Spleen (tissue), 11 donors: ENCODE measurements at regions not wholly inside any gene's neighbourhood (a gene's known extent, or its start where the extent isn't known, plus 50 kb on each side); places are given as distances from the start of the nearest gene placed in this dataset.

Experiments used
- DNase-seq: peaks from one replicate; pipeline ENCODE4 v3.0.0-alpha.2; 2020
- H3K27ac ChIP-seq, 8 donors: fragments of 200-600 bp; sonication (generic) in 7 of 8; 1 replicate in 4 of 8; 2 replicates in 4 of 8; pipeline versions ENCODE4 v1.5.0 to v1.8.0; 2016 to 2021; ENCODE audit warnings: inconsistent platforms in 4 of 8, mild to moderate bottlenecking in 4 of 8, moderate library complexity in 1 of 8
- H3K27me3 ChIP-seq, 7 donors: fragments of 200-600 bp; sonication (generic) in 6 of 7; replicated peaks in 1 of 7; 1 replicate in 4 of 7; 2 replicates in 3 of 7; pipeline versions ENCODE4 v1.5.0 to v1.8.0; 2016 to 2021; ENCODE audit warnings: inconsistent platforms in 3 of 7, mild to moderate bottlenecking in 1 of 7
- H3K36me3 ChIP-seq, 6 donors: fragments of 200-600 bp; sonication (generic) in 5 of 6; 1 replicate in 4 of 6; 2 replicates in 2 of 6; pipeline versions ENCODE4 v1.5.0 to v1.8.0; 2016 to 2021; ENCODE audit warnings: inconsistent platforms in 2 of 6
- H3K4me1 ChIP-seq, 6 donors: fragments of 200-600 bp; sonication (generic) in 5 of 6; 1 replicate in 3 of 6; 2 replicates in 3 of 6; pipeline versions ENCODE4 v1.5.0 to v1.8.0; 2016 to 2021; ENCODE audit warnings: inconsistent platforms in 3 of 6
- H3K4me3 ChIP-seq, 8 donors: fragments of 200-600 bp; sonication (generic) in 7 of 8; 1 replicate in 4 of 8; 2 replicates in 4 of 8; pipeline versions ENCODE4 v1.5.0 to v1.8.0; 2016 to 2021; ENCODE audit warnings: inconsistent platforms in 4 of 8, mild to moderate bottlenecking in 4 of 8, moderate library complexity in 2 of 8
- H3K9me3 ChIP-seq, 8 donors: fragments of 200-600 bp; sonication (generic) in 7 of 8; 1 replicate in 4 of 8; 2 replicates in 4 of 8; pipeline versions ENCODE4 v1.5.0 to v1.8.0; 2016 to 2021; ENCODE audit warnings: inconsistent platforms in 4 of 8
- POLR2A ChIP-seq, 3 donors: fragments of 450-650 bp; IDR thresholded peaks; one replicate each; pipeline ENCODE4 v1.5.1; 2017; ENCODE audit warnings: antibody characterized with exemption in 3 of 3, mild to moderate bottlenecking in 1 of 3
- POLR2AphosphoS5 ChIP-seq, 3 donors: sonication (generic); formaldehyde crosslinking; IDR thresholded peaks; one replicate each; pipeline ENCODE4 v1.5.1; 2017; ENCODE audit warnings: antibody characterized with exemption in 3 of 3
- WGBS, 5 donors: extraction: QIAGEN DNeasy Blood & Tissue Kit in 3 of 5; methylation state at CpG; one replicate each; pipeline versions ENCODE4 v1.1.5 to v1.1.7; 2013 to 2018; 5-methylcytosine and 5-hydroxymethylcytosine counted together
- intact Hi-C: fragments of 100-400 bp; cut with DNase I; formaldehyde crosslinking; loops from one replicate; pipeline ENCODE4 v1.15.0; 2023; ENCODE audit warnings: low total_unique reads
- TF ChIP-seq, protein P1 (sequence below), 11 experiments: fragments of 200-600 bp in 7 of 11; fragments of 450-650 bp in 4 of 11; sonication (generic) in 4 of 11; IDR thresholded peaks in 8 of 11; conservative IDR thresholded peaks in 3 of 11; 1 replicate in 7 of 11; 2 replicates in 4 of 11; pipeline versions ENCODE4 v1.4.0 to v1.8.0; 2016 to 2021; ENCODE audit warnings: antibody characterized with exemption in 11 of 11, inconsistent platforms in 4 of 11, mild to moderate bottlenecking in 1 of 11
- donor health status: healthy with polysubstance abuse.
- donor health status: DM: no; HTN: no; CAD: no; lungs with moderate emphysema.
- donor health status: DM: no; HTN: no; CAD: no.
- donor health status: Bipolar disorder and iron deficiency.
- donor health status: healthy.
- donor health status: DM: no; HTN: no; CAD: no.
- donor health status: DM: yes; HTN: yes; CAD: no.

DNA sequence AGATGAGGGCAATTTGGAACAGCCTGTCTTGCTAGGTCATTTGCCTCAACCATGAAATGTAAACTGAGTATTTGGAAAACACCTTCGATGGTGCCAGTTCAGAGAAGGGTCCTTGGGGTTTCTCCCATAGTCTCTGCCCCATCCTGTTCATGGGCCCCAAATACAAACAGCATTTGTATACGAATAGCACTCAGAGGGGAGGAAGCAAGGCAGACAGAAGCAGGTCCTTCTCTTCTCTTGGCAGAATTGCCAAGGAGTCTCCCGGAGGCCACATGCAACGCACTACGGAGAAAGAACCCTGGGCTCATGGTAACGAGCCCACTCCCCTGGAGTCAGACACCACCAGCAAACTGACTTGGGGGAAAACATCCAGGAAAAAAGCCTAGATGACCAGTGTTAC, 162.1 kb downstream of the RAB11FIP2 start:
- DNase-seq = no peak
- Histone ChIP-seq H3K4me3 (no peak overlapping the region), H3K4me1 (no peaks in the 10 kb centered on the region), H3K36me3 (no peaks in the 10 kb centered on the region), H3K9me3 (no peaks in the 10 kb centered on the region), H3K27ac (no peak overlapping the region), H3K27me3 (peaks cover 0 to 32% (median 0%) of the 10 kb centered on the region in 7 donors)
- 50 to 64% (median 63%) methylated on average over 6 of the region's 6 CpGs for WGBS, 5 donors
- intact Hi-C loops = no loop called here
- no peak for TF ChIP-seq POLR2AphosphoS5 (IDR thresholded peaks at IDR 0.05)
- TF ChIP-seq, protein P1, sequence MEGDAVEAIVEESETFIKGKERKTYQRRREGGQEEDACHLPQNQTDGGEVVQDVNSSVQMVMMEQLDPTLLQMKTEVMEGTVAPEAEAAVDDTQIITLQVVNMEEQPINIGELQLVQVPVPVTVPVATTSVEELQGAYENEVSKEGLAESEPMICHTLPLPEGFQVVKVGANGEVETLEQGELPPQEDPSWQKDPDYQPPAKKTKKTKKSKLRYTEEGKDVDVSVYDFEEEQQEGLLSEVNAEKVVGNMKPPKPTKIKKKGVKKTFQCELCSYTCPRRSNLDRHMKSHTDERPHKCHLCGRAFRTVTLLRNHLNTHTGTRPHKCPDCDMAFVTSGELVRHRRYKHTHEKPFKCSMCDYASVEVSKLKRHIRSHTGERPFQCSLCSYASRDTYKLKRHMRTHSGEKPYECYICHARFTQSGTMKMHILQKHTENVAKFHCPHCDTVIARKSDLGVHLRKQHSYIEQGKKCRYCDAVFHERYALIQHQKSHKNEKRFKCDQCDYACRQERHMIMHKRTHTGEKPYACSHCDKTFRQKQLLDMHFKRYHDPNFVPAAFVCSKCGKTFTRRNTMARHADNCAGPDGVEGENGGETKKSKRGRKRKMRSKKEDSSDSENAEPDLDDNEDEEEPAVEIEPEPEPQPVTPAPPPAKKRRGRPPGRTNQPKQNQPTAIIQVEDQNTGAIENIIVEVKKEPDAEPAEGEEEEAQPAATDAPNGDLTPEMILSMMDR (IDR thresholded peaks at IDR 0.05 in 8 of 11, conservative IDR thresholded peaks at IDR 0.05 in 3 of 11) = no peak
- TF ChIP-seq POLR2A (IDR thresholded peaks at IDR 0.05) = no peak

DNA sequence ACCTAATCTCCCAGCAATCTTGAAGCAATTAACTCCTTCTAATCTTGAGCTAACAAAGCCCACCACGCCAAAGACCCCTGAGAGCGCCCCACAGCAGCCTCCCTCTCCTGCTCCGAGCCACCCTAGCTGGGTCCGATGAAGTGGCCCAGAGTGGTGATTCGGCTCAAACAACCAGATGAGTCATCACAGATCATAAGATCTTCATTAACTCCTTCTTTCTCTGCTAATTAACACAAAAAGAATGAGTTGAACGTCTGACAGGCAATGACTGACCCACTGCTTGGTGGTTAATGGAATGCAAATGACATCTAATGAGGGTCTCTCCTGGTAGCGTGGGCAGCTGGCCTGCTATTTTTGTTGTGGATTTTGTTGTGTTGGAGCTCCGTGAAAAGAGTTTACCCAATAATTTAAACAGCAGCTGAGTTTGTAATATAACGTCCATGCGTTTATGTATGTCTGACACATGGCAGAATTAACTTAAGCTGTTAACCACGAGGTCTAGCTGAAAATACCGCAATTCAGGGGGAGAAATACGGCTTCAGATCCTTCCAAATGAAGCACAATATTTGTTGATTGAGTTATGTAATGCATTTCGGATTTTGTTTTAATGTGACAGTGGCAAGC, 161.4 kb downstream of the RAB11FIP2 start:
- intact Hi-C loops = no loop called here
- 66 to 75% (median 72%) methylated on average over 14 of the region's 14 CpGs for WGBS, 5 donors
- TF ChIP-seq, protein P1 (IDR thresholded peaks at IDR 0.05 in 8 of 11, conservative IDR thresholded peaks at IDR 0.05 in 3 of 11) = no peak
- TF ChIP-seq POLR2AphosphoS5 (IDR thresholded peaks at IDR 0.05) = no peak

DNA sequence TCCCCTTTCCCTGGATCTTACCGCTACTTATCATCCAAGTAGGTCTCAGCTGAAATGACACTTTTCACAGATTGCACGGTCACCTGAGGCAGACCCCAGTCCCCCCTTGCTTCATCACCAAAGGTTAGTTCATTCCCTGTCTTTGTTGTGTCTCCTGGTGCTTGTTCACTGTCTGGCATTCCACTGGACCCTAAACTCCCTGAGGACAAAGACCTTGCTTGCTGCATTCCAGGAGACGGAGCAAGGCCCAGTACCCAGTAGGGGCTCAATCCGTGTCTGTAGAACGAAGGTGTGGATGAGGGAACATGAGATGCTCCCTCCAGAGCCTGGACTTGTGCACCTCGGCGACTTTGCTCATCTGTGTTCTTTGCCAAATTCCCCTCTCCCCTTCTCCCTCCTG, 160.0 kb downstream of the RAB11FIP2 start:
- intact Hi-C loops = no loop called here
- Histone ChIP-seq H3K27me3 (peaks cover 0 to 23% (median 0%) of the 10 kb centered on the region in 7 donors), H3K27ac (no peak overlapping the region), H3K9me3 (no peaks in the 10 kb centered on the region), H3K4me3 (no peak overlapping the region), H3K36me3 (no peaks in the 10 kb centered on the region), H3K4me1 (no peaks in the 10 kb centered on the region)
- TF ChIP-seq, protein P1 (IDR thresholded peaks at IDR 0.05 in 8 of 11, conservative IDR thresholded peaks at IDR 0.05 in 3 of 11) = no peak
- no peak for TF ChIP-seq POLR2A (IDR thresholded peaks at IDR 0.05)
- TF ChIP-seq POLR2AphosphoS5 (IDR thresholded peaks at IDR 0.05) = no peak
- no peak for DNase-seq
- WGBS, 5 donors = 75 to 90% (median 82%) methylated on average over 7 of the region's 7 CpGs

More for the DNA sequence above, 161.4 kb downstream of the RAB11FIP2 start:
- peaks cover 0 to 25% (median 0%) of the 10 kb centered on the region in 7 donors for H3K27me3 ChIP-seq
- no peak overlapping the region for H3K27ac ChIP-seq
- no peak overlapping the region for H3K4me3 ChIP-seq
- no peak for DNase-seq
- H3K9me3 ChIP-seq = no peaks in the 10 kb centered on the region
- no peaks in the 10 kb centered on the region for H3K4me1 ChIP-seq
- no peaks in the 10 kb centered on the region for H3K36me3 ChIP-seq

DNA sequence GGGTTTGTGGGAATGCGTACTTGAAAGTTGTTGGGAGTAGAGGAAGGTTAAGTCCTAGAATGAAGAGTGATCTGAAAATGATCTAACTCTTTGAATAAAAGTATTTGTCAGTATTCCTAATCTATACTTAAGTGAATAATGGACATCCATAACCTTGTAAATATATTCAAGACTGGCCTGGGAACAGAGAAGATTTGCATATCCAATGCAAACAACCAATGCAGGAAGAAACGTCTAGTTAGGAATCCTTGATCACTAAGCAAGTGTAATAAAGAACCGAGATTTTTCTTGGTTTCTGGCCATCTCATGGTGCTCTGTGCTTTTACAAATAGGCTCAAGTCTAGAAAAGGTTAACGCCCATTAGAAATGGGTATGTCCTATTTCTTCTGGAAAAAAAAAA, 157.1 kb downstream of the RAB11FIP2 start:
- intact Hi-C loops = no loop called here
- TF ChIP-seq POLR2AphosphoS5 (IDR thresholded peaks at IDR 0.05) (no peak), POLR2A (IDR thresholded peaks at IDR 0.05) (no peak)
- TF ChIP-seq, protein P1 (IDR thresholded peaks at IDR 0.05 in 8 of 11, conservative IDR thresholded peaks at IDR 0.05 in 3 of 11) = no peak
- DNase-seq = no peak
- no peaks in the 10 kb centered on the region for H3K36me3 ChIP-seq
- WGBS, 5 donors = 76 to 88% (median 80%) methylated on average over 4 of the region's 4 CpGs
- no peak overlapping the region for H3K4me3 ChIP-seq
- no peaks in the 10 kb centered on the region for H3K4me1 ChIP-seq
- H3K27me3 ChIP-seq = peaks cover 0 to 45% (median 0%) of the 10 kb centered on the region in 7 donors
- no peak overlapping the region for H3K27ac ChIP-seq
- H3K9me3 ChIP-seq = no peaks in the 10 kb centered on the region
